HAP-1 (cell line): ENCODE measurements at regions not wholly inside any gene's neighbourhood (a gene's known extent, or its start where the extent isn't known, plus 50 kb on each side); places are given as distances from the start of the nearest gene placed in this dataset.
"Not testable (repeated sequence)": the region's sequence is repeated elsewhere in the genome, so short reads cannot be mapped to it uniquely, and the experiment has no call there.

ENCODE experiments used
- DNase-seq, 2 experiments: peaks; one replicate each; pipeline ENCODE4 v3.0.0-alpha.2; 2016 to 2020; ENCODE audit warnings: low spot score in 2 of 2
- H3K27me3 ChIP-seq: fragments of 250-450 bp; sonication (Bioruptor Pico); 2 replicates; pipeline ENCODE4 v1.5.1; 2020; ENCODE audit warnings: low read depth, mild to moderate bottlenecking, moderate library complexity
- H3K36me3 ChIP-seq: fragments of 250-450 bp; sonication (Bioruptor Pico); replicated peaks from 2 replicates; pipeline ENCODE4 v1.5.1; 2020; ENCODE audit warnings: mild to moderate bottlenecking
- H3K4me1 ChIP-seq: fragments of 250-450 bp; sonication (Bioruptor Pico); 2 replicates; pipeline ENCODE4 v1.5.1; 2020; ENCODE audit warnings: mild to moderate bottlenecking
- H3K4me3 ChIP-seq: fragments of 250-450 bp; sonication (Bioruptor Pico); 2 replicates; pipeline ENCODE4 v1.5.1; 2020; ENCODE audit warnings: mild to moderate bottlenecking, moderate library complexity
- H3K9me3 ChIP-seq: fragments of 250-450 bp; sonication (Bioruptor Pico); 2 replicates; pipeline ENCODE4 v1.5.1; 2020; ENCODE audit warnings: mild to moderate bottlenecking, moderate library complexity
- in situ Hi-C: fragments of 300-500 bp; cut with MboI; formaldehyde crosslinking; loops from 3 replicates; pipeline ENCODE4 v1.14.3; 2020; ENCODE audit warnings: low sequenced_read_pairs, inconsistent platforms, mixed read lengths

GRCh38 chr2:153584244-153584643 is 105.7 kb upstream of the RPRM start:
- Histone ChIP-seq H3K36me3 (no peaks in the 10 kb centered on the region), H3K27me3 (no peaks in the 10 kb centered on the region), H3K9me3 (no peaks in the 10 kb centered on the region), H3K4me3 (no peak overlapping the region), H3K4me1 (no peaks in the 10 kb centered on the region)
- in situ Hi-C loops = no loop called here
- no peak for DNase-seq

DNA sequence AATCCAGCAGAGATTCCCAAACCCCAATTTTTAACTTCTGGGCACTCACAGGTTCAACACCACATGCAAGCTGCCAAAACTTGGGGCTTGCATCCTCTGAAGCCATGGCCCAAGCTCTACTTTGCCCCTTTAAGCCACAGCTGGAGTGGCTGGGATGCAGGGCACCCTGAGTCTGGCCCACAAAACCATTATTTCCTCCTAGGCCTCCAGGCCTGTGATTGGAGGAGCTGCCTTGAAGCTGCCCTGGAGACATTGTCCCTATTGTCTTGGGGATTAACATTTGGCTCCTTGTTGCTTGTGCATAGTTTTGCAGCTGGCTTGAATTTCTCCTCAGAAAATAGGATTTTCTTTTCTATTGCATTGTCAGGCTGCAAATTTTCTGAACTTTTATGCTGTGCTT is 109.8 kb upstream of the RPRM start:
- Histone ChIP-seq H3K36me3 (no peaks in the 10 kb centered on the region), H3K4me3 (no peak overlapping the region), H3K9me3 (no peaks in the 10 kb centered on the region; the same call in 1 of the 2 replicates), H3K4me1 (no peaks in the 10 kb centered on the region), H3K27me3 (no peaks in the 10 kb centered on the region)
- in situ Hi-C loops = no loop called here
- no peak for DNase-seq

GRCh38 chr2:153589586-153589985 is 111.0 kb upstream of the RPRM start:
- no peaks in the 10 kb centered on the region for H3K36me3 ChIP-seq
- H3K9me3 ChIP-seq = no peaks in the 10 kb centered on the region; the same call in 1 of the 2 replicates
- H3K27me3 ChIP-seq = no peaks in the 10 kb centered on the region
- no peaks in the 10 kb centered on the region for H3K4me1 ChIP-seq
- H3K4me3 ChIP-seq = no peak overlapping the region
- in situ Hi-C loops = no loop called here
- DNase-seq = no peak

DNA sequence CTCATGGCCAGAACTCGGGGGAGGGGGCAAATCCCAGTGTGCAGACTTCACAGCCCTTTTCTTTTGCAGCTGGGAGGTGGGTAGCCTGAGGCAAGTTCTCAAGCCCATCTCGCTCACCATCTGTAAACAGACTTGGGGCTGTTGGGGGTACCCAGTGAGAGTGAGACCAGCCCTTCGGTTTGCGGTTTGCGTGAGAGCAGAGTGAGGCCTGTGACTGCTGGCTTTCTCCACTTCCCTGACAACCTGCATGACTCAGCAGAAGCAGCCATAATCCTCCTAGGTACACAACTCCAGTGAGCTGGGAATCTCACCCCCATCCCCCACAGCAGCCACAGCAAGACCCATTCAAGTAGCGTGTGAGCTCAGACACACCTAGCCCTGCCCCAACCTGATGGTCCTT is 114.5 kb upstream of the RPRM start:
- H3K36me3 ChIP-seq, DNase-seq, H3K9me3 ChIP-seq, H3K4me1 ChIP-seq, in situ Hi-C loops, H3K27me3 ChIP-seq, H3K4me3 ChIP-seq: not testable (repeated sequence)

GRCh38 chr2:153595939-153596338 is 117.4 kb upstream of the RPRM start:
- no peaks in the 10 kb centered on the region for H3K36me3 ChIP-seq
- H3K4me1 ChIP-seq = no peaks in the 10 kb centered on the region
- no peaks in the 10 kb centered on the region; the same call in 1 of the 2 replicates for H3K9me3 ChIP-seq
- H3K4me3 ChIP-seq = no peak overlapping the region
- no peaks in the 10 kb centered on the region for H3K27me3 ChIP-seq
- no peak for DNase-seq
- in situ Hi-C loops = no loop called here

- H3K4me3 ChIP-seq = no peak overlapping the region
- H3K27me3 ChIP-seq = no peaks in the 10 kb centered on the region
- in situ Hi-C loops = no loop called here
- no peaks in the 10 kb centered on the region for H3K4me1 ChIP-seq
- H3K36me3 ChIP-seq = no peaks in the 10 kb centered on the region
- no peaks in the 10 kb centered on the region for H3K9me3 ChIP-seq
- DNase-seq = no peak
Measured at GRCh38 chr2:153601812-153602211, 123.2 kb upstream of the RPRM start.

DNA sequence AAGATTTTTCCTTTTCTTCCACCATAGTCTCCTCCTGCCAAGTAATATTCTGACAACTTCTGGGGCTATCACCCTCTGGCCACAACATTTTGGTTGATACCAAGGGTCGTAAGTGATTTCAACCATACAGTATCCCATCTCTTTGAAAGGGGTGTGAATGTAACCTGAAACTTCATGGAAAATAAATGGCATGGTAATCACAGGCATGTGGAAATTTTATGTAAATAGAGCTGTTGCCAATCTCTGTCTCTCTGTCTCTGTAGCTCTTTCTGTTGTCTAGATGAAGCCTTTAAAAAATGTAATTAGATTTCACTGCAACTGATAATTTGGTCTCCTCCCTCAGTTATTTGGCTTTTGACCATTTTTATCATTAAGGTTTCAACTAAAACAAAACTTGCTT is 125.6 kb upstream of the RPRM start:
- H3K4me3 ChIP-seq = no peak overlapping the region
- H3K4me1 ChIP-seq = no peaks in the 10 kb centered on the region
- H3K9me3 ChIP-seq = no peaks in the 10 kb centered on the region
- H3K36me3 ChIP-seq = no peaks in the 10 kb centered on the region
- in situ Hi-C loops = no loop called here
- no peaks in the 10 kb centered on the region; the same call in 1 of the 2 replicates for H3K27me3 ChIP-seq
- no peak for DNase-seq

DNA sequence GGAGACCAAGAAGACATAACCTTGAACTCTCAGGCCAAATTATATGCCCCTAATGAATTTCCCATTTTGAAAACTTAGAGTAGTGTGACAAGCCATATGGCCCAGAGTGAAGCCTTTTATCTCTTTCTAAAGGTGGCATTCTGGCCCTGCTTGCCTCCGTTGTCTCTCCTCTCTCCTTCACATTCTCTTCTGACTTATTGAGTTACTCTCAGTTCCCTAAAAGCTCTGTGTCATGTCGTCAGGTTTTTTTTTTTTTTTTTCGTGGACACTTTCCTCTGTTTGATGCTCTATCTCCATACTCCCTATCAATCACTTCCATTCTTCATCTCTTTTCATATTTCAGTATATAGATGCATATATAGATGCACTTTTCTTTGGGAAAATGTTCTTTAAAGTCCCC is 128.1 kb upstream of the RPRM start:
- DNase-seq = no peak
- Histone ChIP-seq H3K9me3 (no peaks in the 10 kb centered on the region), H3K4me1 (no peaks in the 10 kb centered on the region), H3K36me3 (no peaks in the 10 kb centered on the region), H3K27me3 (no peaks in the 10 kb centered on the region; the same call in 1 of the 2 replicates), H3K4me3 (no peak overlapping the region)
- in situ Hi-C loops = no loop called here

- peaks cover 3% of the 10 kb centered on the region; the same call in 1 of the 2 replicates for H3K27me3 ChIP-seq
- no peaks in the 10 kb centered on the region for H3K9me3 ChIP-seq
- in situ Hi-C loops = no loop called here
- H3K4me3 ChIP-seq = no peak overlapping the region
- no peaks in the 10 kb centered on the region for H3K4me1 ChIP-seq
- no peaks in the 10 kb centered on the region for H3K36me3 ChIP-seq
- DNase-seq = peak in 1 of 2 experiments; percentile 28
Measured at GRCh38 chr2:153622285-153622684, 143.7 kb upstream of the RPRM start.

- Histone ChIP-seq H3K4me3 (no peak overlapping the region), H3K9me3 (no peaks in the 10 kb centered on the region), H3K36me3 (no peaks in the 10 kb centered on the region), H3K27me3 (peaks cover 3% of the 10 kb centered on the region; the same call in 1 of the 2 replicates), H3K4me1 (no peaks in the 10 kb centered on the region)
- no peak for DNase-seq
- in situ Hi-C loops = no loop called here
Measured at GRCh38 chr2:153623020-153623419, 144.5 kb upstream of the RPRM start.

DNA sequence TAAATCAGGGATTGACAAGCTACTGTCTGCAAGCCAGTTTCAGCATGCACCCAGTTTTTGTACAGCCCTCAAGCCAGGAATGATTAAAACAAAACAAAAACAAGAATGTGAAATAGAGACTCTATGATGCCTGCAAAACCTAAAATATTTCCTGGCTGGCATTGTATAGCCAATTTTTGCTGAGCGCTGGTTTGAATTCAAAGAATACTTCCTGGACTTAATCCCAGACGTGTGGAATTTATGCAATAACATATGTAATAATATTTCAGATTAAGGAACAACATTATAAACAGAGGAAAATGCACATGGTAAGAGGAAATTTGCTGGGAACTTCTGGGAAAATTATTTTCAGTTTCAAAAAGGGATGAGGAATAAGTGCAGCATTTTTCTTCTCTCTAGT is 148.1 kb upstream of the RPRM start:
- Histone ChIP-seq H3K36me3 (no peaks in the 10 kb centered on the region), H3K4me3 (no peak overlapping the region), H3K4me1 (no peaks in the 10 kb centered on the region), H3K9me3 (no peaks in the 10 kb centered on the region), H3K27me3 (peaks cover 3% of the 10 kb centered on the region; the same call in 1 of the 2 replicates)
- DNase-seq = no peak
- in situ Hi-C loops = no loop called here

- in situ Hi-C loops = no loop called here
- no peaks in the 10 kb centered on the region for H3K4me1 ChIP-seq
- no peaks in the 10 kb centered on the region for H3K36me3 ChIP-seq
- no peaks in the 10 kb centered on the region for H3K9me3 ChIP-seq
- no peak for DNase-seq
- H3K27me3 ChIP-seq = peaks cover 7% of the 10 kb centered on the region; the same call in 1 of the 2 replicates
- no peak overlapping the region for H3K4me3 ChIP-seq
Measured at GRCh38 chr2:153635494-153635893, 156.9 kb upstream of the RPRM start.

- H3K27me3 ChIP-seq = peaks cover 4% of the 10 kb centered on the region; the same call in 1 of the 2 replicates
- in situ Hi-C loops = no loop called here
- no peak for DNase-seq
Measured at GRCh38 chr2:153641046-153641445, 162.5 kb upstream of the RPRM start.

GRCh38 chr2:153644955-153645354 is 166.4 kb upstream of the RPRM start:
- Histone ChIP-seq H3K9me3 (no peaks in the 10 kb centered on the region), H3K4me1 (no peaks in the 10 kb centered on the region), H3K36me3 (no peaks in the 10 kb centered on the region), H3K27me3 (no peaks in the 10 kb centered on the region), H3K4me3 (no peak overlapping the region)
- in situ Hi-C loops = no loop called here
- no peak for DNase-seq

More at GRCh38 chr2:153641046-153641445, 162.5 kb upstream of the RPRM start:
- Histone ChIP-seq H3K9me3 (no peaks in the 10 kb centered on the region), H3K36me3 (no peaks in the 10 kb centered on the region), H3K4me1 (no peaks in the 10 kb centered on the region), H3K4me3 (no peak overlapping the region)

DNA sequence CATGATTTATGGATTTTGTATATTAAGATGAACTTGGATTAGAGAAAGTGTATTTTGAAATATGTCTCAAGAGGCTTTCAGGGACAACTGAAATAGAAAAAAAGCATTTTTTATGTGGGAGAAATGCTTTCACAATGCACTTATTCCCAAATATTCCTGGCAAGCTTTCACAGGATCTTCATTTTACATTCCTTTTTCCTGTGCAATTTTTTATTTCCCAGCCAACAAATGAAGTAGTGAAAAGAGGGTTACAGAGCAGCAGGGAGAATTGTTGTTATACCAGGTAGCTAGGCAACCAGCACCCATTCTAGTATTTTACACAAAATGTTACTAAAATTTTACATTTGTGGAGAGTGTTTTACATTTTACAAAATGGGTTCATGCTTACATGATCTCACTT is 167.0 kb upstream of the RPRM start:
- DNase-seq = no peak
- no peaks in the 10 kb centered on the region for H3K27me3 ChIP-seq
- in situ Hi-C loops = no loop called here
- H3K4me3 ChIP-seq = no peak overlapping the region
- no peaks in the 10 kb centered on the region for H3K36me3 ChIP-seq
- no peaks in the 10 kb centered on the region for H3K4me1 ChIP-seq
- H3K9me3 ChIP-seq = no peaks in the 10 kb centered on the region
